Right lobe of liver (tissue), 4 donors: ENCODE measurements at regions not wholly inside any gene's neighbourhood (a gene's known extent, or its start where the extent isn't known, plus 50 kb on each side); places are given as distances from the start of the nearest gene placed in this dataset.
"Not testable (repeated sequence)": the region's sequence is repeated elsewhere in the genome, so short reads cannot be mapped to it uniquely, and the experiment has no call there.

Source experiments
- CTCF ChIP-seq, 4 donors: fragments of 200-600 bp in 3 of 4; fragments of 450-650 bp in 1 of 4; IDR thresholded peaks; one replicate each; pipeline versions ENCODE4 v1.5.1 to v1.8.0; 2016 to 2022; ENCODE audit warnings: antibody characterized with exemption in 4 of 4, mild to moderate bottlenecking in 2 of 4
- POLR2A ChIP-seq: fragments of 450-650 bp; IDR thresholded peaks from one replicate; pipeline ENCODE4 v1.6.1; 2017; ENCODE audit warnings: antibody characterized with exemption, mild to moderate bottlenecking
- donor health status: DM: no; HTN: no; CAD: no.
- donor health status: DM: no; HTN: no; CAD: no.
- donor health status: DM: no; HTN: yes; CAD: no.

DNA sequence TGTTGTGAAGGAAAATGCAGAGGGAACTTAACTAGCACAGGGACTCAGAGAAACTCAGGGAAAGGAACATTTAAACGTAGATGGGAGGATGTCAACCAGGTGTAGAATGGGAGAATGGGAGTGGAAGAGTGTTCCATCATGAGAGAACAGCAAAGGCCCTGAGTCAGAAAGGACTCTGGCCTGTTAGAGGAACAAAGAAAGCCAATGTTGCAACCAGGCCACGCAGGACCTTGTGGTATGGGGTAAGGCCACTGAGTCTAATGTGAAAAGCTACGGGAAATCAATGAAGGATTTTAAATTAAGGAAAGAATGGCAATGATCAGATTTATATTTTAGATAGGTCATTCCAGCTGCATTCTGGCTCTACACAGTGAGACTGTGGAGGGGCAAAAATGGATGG is 163.9 kb upstream of the NBPF9 start:
- TF ChIP-seq CTCF (IDR thresholded peaks at IDR 0.05); POLR2A: not testable (repeated sequence)
